ACC112 (cell line): ENCODE measurements at regions not wholly inside any gene's neighbourhood (a gene's known extent, or its start where the extent isn't known, plus 50 kb on each side); places are given as distances from the start of the nearest gene placed in this dataset.

Source experiments
- H2AFZ ChIP-seq: fragments of 200-600 bp; sonication (generic); one replicate; pipeline ENCODE4 v1.6.0; 2017; ENCODE audit warnings: antibody characterized with exemption, low read length; ENCODE audit not compliant: unreplicated experiment
- H3K27ac ChIP-seq: fragments of 200-600 bp; sonication (generic); 2 replicates; pipeline ENCODE4 v1.5.1; 2014; ENCODE audit warnings: low read depth, mild to moderate bottlenecking, antibody characterized with exemption, low read length, moderate library complexity
- H3K27me3 ChIP-seq: fragments of 200-600 bp; sonication (generic); 2 replicates; pipeline ENCODE4 v1.6.1; 2014; ENCODE audit warnings: mild to moderate bottlenecking, antibody characterized with exemption, low read length, moderate library complexity, mixed read lengths; ENCODE audit not compliant: insufficient read depth
- H3K36me3 ChIP-seq: fragments of 200-600 bp; sonication (generic); 2 replicates; pipeline ENCODE4 v1.6.1; 2016; ENCODE audit warnings: mild to moderate bottlenecking, antibody characterized with exemption, low read length, moderate library complexity, mixed read lengths; ENCODE audit not compliant: insufficient read depth
- H3K4me1 ChIP-seq: fragments of 200-600 bp; sonication (generic); one replicate; pipeline ENCODE4 v1.6.1; 2016; ENCODE audit warnings: low read length, mixed read lengths; ENCODE audit not compliant: insufficient read depth, unreplicated experiment, control insufficient read depth
- H3K4me3 ChIP-seq: fragments of 200-600 bp; sonication (generic); 2 replicates; pipeline ENCODE4 v1.5.1; 2014; ENCODE audit warnings: mild to moderate bottlenecking, low read depth, low read length
- H3K79me2 ChIP-seq: fragments of 200-600 bp; sonication (generic); one replicate; pipeline ENCODE4 v1.6.0; 2016; ENCODE audit warnings: low read length; ENCODE audit not compliant: control insufficient read depth, unreplicated experiment, insufficient read depth

DNA sequence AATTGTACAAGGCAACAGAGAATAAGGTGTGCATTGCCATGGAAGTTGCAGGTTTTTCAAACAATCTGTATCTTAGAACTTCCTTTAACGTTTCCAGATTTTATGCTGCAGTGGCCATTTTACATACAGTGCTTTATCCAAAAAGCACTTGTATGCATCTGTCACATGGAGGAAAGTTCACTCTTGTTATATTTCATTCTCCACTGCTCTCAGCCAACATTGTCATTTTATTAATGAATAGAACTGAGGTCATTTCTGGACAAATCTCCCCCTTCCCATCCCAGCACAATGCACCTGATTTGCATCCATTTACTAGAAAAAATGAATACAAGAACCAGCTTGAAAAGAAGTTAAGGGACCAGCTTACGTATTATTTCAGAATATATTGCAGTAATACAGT lies 342.0 kb downstream of the USP25 start:
- Histone ChIP-seq H3K79me2 (no peaks in the 10 kb centered on the region), H3K4me1 (peaks cover 20% of the 10 kb centered on the region), H3K4me3 (peak overlapping the region; percentile 34; the same call in 1 of the 2 replicates), H3K27ac (no peak overlapping the region), H3K27me3 (no peaks in the 10 kb centered on the region), H2AFZ (no peak overlapping the region), H3K36me3 (no peaks in the 10 kb centered on the region)

DNA sequence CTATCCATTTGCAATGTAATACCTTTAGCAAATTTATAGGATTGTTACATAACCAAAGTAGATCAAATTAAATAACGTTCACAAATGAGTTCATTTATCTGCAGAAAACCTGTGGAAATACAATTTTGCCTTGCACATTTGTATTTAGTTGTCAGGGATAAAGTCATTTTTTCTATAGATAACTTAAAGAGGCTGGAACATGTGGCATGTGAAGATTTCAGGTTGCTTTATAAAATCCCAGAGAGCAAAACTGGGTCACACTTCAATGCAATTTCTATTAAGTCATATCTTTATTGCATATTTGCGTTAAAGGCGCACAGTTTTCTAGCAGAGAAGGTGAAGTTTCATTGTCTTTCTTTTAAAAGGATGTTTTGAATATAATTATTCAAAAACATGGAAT lies 342.4 kb downstream of the USP25 start:
- Histone ChIP-seq H3K79me2 (no peaks in the 10 kb centered on the region), H3K27ac (no peak overlapping the region), H2AFZ (no peak overlapping the region), H3K36me3 (no peaks in the 10 kb centered on the region), H3K4me1 (peaks cover 20% of the 10 kb centered on the region), H3K27me3 (no peaks in the 10 kb centered on the region), H3K4me3 (peak overlapping the region; percentile 34)

DNA sequence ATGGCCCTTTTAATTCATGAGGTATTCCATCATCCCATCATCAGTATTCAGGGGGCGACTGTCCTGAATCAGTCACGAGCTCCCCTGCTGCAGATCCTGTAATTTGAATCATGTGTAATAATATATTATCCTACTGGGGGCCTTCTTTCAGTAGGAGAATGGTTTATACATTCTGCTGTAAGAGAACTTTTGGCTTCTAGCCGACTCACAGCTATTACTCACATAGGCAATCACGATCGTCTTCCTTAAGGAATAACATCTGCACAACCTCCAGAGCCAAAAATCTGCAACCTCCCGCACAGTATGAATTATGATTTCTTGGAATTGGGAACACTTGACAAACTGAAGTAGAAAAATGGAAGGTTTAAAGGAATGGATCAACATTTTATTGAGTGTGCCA lies 343.0 kb downstream of the USP25 start:
- Histone ChIP-seq H3K79me2 (no peaks in the 10 kb centered on the region), H3K4me1 (peaks cover 20% of the 10 kb centered on the region), H3K4me3 (peak overlapping the region; percentile 34), H3K27ac (0 out of 2 replicates have a peak overlapping the region, but pooled peaks have one; percentile 13), H3K27me3 (no peaks in the 10 kb centered on the region), H2AFZ (peak overlapping the region; percentile 66), H3K36me3 (no peaks in the 10 kb centered on the region)

DNA sequence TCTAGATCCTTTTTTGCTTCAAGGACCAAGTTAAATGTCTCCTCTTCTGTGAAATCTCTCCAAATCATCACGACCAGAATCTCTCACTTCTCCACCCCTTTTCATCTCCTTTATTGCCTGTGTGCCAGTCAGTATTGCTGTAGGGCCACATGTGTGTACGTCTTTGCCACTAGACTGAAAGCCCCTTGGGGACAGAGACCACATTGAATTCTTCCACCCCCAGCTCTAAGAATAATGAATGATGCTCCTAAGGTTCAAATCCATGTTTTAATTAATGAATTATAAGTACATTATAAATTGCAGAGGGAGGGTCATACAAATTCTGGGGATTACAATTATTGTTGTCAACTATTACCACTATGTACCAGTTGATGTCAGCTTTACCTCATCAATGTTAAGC lies 343.8 kb downstream of the USP25 start:
- Histone ChIP-seq H3K27ac (no peak overlapping the region), H2AFZ (peak overlapping the region; percentile 60), H3K4me3 (no peak overlapping the region), H3K79me2 (no peaks in the 10 kb centered on the region), H3K36me3 (no peaks in the 10 kb centered on the region), H3K27me3 (no peaks in the 10 kb centered on the region), H3K4me1 (peaks cover 20% of the 10 kb centered on the region)

DNA sequence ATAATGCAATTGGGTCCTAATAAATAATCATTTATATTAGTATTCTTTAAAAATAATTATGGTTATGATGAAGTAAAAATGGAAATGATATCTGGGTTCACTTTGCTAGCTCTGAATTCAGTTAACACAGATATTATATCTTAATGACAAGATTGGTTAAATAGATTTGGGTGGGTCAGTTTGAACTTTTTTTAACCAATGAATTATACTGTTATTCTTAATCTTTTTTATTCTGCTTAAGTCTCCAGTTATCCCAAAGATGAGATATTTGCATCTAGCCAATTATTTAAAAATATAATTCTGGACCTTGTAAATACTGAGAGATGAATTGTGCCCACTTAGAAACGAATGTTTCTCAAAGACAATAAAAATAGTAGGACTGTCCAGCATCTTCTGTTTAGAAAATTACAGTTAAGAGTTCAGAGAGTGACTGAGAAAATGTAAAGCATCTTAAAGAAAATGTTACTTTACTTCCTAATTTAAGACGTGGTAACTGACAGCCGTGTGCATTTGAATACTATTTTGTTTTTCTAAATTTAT lies 345.2 kb downstream of the USP25 start:
- no peak overlapping the region for H3K4me3 ChIP-seq
- H3K36me3 ChIP-seq, result no peaks in the 10 kb centered on the region
- H2AFZ ChIP-seq, result no peak overlapping the region
- no peaks in the 10 kb centered on the region for H3K27me3 ChIP-seq
- peaks cover 29% of the 10 kb centered on the region for H3K4me1 ChIP-seq
- H3K79me2 ChIP-seq, result no peaks in the 10 kb centered on the region
- H3K27ac ChIP-seq, result no peak overlapping the region

DNA sequence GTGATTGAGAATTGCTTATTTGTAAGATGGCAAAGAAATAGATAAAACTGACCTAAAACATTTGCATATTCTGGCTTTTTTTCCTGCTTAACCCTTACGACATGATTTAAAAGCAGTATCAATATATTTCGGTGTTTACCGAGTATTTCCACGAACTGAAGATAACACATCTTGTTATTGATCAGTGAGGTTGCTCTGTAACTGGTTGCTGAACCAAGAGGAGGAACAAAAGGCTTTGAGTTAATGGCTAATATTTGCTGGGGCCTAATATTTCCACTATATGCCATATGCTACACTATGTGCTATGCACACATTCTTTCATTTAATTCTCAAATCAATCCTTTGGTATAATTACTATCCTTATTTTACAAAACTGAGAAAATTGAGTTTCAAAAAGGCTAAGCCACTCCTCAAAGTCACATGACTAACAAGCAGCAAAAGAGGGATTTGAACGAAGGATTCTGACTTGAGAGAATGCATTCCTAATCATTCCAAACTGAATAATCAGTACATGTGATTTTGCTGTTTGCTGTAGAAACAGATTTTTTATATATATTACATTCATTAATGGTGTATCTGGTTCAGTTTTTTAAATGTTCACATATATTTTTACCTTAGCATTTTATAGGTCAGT lies 346.0 kb downstream of the USP25 start:
- Histone ChIP-seq H2AFZ (no peak overlapping the region), H3K27me3 (no peaks in the 10 kb centered on the region), H3K27ac (no peak overlapping the region), H3K4me1 (peaks cover 34% of the 10 kb centered on the region), H3K36me3 (no peaks in the 10 kb centered on the region), H3K79me2 (no peaks in the 10 kb centered on the region), H3K4me3 (no peak overlapping the region)

DNA sequence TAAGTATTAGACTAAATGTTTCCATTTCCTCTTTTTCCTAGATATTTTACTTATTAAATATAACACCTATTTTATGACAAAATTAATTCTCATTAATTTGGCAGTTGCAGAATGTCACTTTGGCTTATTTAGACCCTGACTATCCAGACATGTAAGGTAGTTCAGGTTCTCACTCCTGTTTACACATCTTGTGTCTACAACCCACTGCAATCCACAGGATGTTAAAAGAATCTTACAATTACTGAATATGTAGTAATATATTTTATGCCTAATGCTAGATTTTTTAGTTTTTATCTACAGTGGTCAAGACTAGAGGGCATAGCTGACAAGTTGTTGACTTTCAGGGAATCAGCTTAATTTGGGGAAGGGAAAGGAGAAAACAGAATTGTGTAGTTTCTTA lies 346.7 kb downstream of the USP25 start:
- Histone ChIP-seq H3K4me3 (no peak overlapping the region), H3K36me3 (no peaks in the 10 kb centered on the region), H2AFZ (peak overlapping the region; percentile 41), H3K27ac (no peak overlapping the region), H3K27me3 (no peaks in the 10 kb centered on the region), H3K79me2 (no peaks in the 10 kb centered on the region), H3K4me1 (peaks cover 34% of the 10 kb centered on the region)

DNA sequence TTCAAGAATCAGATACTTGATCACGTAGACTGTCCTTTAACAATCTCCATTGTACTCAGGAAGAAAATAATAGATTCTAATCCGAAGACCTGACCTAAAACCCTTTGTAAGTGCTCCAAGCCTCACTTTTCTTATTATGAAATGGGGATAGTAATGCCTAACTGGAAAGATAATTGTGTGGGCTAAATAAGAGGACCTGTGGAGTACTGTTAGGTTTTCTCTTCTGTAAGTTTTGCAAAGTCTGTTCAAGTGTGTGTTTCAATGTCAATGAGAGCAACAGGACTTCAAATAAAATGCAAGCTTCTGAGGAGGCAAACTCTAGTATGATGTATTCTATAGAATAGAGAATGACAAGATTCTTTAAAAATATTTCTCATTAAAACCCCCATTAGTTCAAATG lies 348.6 kb downstream of the USP25 start:
- no peak overlapping the region for H3K27ac ChIP-seq
- no peaks in the 10 kb centered on the region for H3K27me3 ChIP-seq

DNA sequence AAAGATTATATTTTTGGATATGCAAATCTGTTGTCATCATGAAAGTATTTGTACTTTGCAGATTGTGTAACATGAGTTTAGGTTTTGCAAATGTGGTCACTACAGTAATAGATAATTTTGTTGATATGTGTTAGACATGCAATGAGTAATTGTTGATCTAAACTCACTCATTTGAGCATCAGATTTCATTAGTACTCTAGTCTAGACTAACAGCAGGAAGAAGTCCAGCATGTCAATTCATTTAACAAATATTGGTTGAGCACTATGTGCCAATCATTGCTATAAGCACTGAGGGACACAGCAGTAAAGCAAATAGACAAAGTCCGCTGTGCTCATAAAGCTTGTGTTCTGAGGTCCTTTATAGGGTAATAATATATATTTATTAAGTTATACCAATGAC lies 350.0 kb downstream of the USP25 start:
- H3K79me2 ChIP-seq, result no peaks in the 10 kb centered on the region
- peaks cover 21% of the 10 kb centered on the region for H3K4me1 ChIP-seq
- no peak overlapping the region for H3K27ac ChIP-seq

More for the DNA sequence above, 348.6 kb downstream of the USP25 start:
- Histone ChIP-seq H3K79me2 (no peaks in the 10 kb centered on the region), H3K4me1 (peaks cover 16% of the 10 kb centered on the region), H2AFZ (no peak overlapping the region), H3K36me3 (no peaks in the 10 kb centered on the region), H3K4me3 (no peak overlapping the region)

DNA sequence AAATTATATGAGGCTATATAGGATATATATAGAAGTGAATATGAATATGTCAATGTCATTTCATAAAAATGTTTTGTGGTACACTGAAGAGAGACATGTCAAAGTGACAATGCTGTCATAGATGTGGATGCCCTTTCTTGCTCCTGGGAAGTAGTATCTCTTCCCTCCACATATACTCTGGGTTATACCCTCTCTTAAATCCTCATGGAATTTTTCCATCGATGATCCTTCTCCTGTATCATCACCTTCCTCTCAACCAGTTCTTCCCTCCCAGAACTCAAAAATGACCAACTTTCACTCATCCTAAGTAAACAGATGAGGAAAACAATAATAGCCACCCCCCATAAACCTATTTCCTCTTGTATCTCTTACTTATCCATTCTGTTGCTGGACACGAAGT lies 351.5 kb downstream of the USP25 start:
- H3K79me2 ChIP-seq, result no peaks in the 10 kb centered on the region
- no peaks in the 10 kb centered on the region for H3K36me3 ChIP-seq
- H3K4me3 ChIP-seq, result no peak overlapping the region
- H2AFZ ChIP-seq, result peak overlapping the region; percentile 5
- H3K27me3 ChIP-seq, result no peaks in the 10 kb centered on the region
- H3K4me1 ChIP-seq, result peaks cover 32% of the 10 kb centered on the region
- H3K27ac ChIP-seq, result no peak overlapping the region

More for the DNA sequence above, 350.0 kb downstream of the USP25 start:
- Histone ChIP-seq H3K27me3 (no peaks in the 10 kb centered on the region), H2AFZ (no peak overlapping the region), H3K36me3 (no peaks in the 10 kb centered on the region), H3K4me3 (no peak overlapping the region)

DNA sequence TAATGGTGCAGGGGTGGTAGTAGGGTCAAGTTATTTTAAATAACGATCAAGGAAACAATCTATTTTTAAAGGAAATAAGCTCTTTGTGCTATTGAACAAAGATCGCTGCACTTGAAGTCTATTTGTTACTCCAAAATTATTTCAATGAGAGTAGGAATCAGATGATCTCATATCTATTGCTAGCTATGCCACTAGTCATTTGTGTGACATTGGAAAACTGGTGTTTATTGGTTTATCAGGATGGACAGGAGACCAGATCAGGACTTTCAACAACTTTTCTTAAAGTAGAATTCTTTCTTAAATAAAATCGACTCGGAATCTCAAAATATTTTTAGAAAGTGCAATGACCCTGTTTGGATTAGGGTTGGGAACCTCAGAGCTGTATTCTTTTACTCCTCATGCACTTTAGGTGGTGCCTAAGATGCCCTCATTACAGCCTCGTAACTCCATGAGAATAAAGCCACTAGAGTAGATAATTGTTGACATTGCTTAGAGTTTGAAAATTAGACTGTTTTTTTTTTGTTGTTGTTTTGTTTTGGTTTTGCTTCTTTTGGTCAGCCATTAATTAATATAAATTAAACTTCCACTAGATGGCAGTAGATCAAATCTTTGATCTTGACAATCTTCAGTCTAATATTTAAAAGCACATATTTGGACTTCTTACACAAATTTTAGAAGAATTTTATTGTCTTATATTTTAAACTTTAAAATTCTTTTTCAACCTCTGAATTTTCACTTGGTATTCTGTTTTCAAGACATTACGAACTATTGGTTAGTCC lies 352.4 kb downstream of the USP25 start:
- H3K27ac ChIP-seq, result no peak overlapping the region
- H3K27me3 ChIP-seq, result no peaks in the 10 kb centered on the region
- H2AFZ ChIP-seq, result peak overlapping the region; percentile 83
- no peaks in the 10 kb centered on the region for H3K36me3 ChIP-seq
- H3K4me1 ChIP-seq, result peaks cover 32% of the 10 kb centered on the region
- peak overlapping the region; percentile 50 for H3K4me3 ChIP-seq
- H3K79me2 ChIP-seq, result no peaks in the 10 kb centered on the region
